ENCODE measurements at regions not wholly inside any gene's neighbourhood (a gene's known extent, or its start where the extent isn't known, plus 50 kb on each side); places are given as distances from the start of the nearest gene placed in this dataset.
A peak's percentile ranks its signal among the peaks of the same experiment; 100 is the strongest.

DNA sequence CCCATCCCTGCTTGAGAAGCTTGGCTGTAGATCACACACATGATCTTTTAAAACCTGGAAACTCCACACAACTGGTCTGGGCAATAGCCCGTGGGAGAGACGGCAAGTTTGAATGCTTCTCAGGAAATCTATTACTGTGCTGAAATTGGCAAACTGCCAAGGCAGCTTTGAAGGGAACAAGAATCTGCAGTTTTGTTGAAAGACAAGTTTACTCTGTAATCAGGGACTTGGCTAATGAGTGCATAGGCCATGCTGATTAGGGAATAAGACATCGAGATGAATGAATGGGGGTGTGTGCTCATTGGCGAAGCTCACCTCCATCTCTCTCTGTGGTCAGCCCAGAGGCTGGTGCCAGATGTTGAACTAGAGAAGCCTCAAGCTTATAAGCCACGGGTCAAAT lies 218.8 kb downstream of the HIPK3 start:
- Mint-ChIP-seq H3K4me1 (ENCODE audit: low read depth, unreplicated experiment) (no peaks in the 10 kb centered on the region), H3K36me3 (ENCODE audit: insufficient read depth, unreplicated experiment) (no peaks in the 10 kb centered on the region), H3K27ac (ENCODE audit: unreplicated experiment) (no peak overlapping the region), H3K9me3 (ENCODE audit: low read depth, unreplicated experiment) (no peaks in the 10 kb centered on the region), H3K4me3 (ENCODE audit: low read depth, unreplicated experiment) (no peak overlapping the region), H3K27me3 (ENCODE audit: unreplicated experiment) (no peaks in the 10 kb centered on the region)
- peak; percentile 48 for DNase-seq
- intact Hi-C loops (cut with micrococcal nuclease; ENCODE audit: unreplicated experiment) = no loop called here
- CTCF ChIA-PET = interaction anchor here (0.6 to 0.7 kb wide), 3 partner anchors 45 to 359 kb away, joined by 3 to 4 read pairs (median 3); no protein-coding TSS in a partner anchor
- BruUV-seq (replicated peaks) = no TSS peak
- TF ChIP-seq, protein P1, sequence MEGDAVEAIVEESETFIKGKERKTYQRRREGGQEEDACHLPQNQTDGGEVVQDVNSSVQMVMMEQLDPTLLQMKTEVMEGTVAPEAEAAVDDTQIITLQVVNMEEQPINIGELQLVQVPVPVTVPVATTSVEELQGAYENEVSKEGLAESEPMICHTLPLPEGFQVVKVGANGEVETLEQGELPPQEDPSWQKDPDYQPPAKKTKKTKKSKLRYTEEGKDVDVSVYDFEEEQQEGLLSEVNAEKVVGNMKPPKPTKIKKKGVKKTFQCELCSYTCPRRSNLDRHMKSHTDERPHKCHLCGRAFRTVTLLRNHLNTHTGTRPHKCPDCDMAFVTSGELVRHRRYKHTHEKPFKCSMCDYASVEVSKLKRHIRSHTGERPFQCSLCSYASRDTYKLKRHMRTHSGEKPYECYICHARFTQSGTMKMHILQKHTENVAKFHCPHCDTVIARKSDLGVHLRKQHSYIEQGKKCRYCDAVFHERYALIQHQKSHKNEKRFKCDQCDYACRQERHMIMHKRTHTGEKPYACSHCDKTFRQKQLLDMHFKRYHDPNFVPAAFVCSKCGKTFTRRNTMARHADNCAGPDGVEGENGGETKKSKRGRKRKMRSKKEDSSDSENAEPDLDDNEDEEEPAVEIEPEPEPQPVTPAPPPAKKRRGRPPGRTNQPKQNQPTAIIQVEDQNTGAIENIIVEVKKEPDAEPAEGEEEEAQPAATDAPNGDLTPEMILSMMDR (IDR thresholded peaks at IDR 0.05; ENCODE audit: unreplicated experiment) = no peak

DNA sequence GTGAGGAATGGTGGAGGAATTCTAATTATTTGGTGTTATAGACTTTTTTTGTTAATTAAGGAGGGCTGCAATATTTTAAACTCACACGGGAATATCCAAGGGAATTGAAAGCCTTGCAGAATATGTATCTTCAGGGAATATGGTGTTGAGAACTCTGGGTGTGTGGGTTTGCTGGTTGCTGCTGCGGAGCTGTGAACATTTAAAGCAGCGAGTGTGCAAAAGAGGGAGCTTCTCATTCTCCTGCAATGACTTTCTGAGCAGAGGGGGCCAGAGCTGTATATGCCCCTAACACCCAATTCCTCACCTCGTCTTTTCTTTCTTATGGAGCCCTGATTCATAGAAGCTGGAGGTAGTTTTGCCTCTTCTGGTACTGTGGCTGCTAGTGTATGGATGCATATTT lies 217.7 kb downstream of the HIPK3 start:
- H3K9me3 Mint-ChIP-seq (ENCODE audit: low read depth, unreplicated experiment) = no peaks in the 10 kb centered on the region
- TF ChIP-seq, protein P1 (IDR thresholded peaks at IDR 0.05; ENCODE audit: unreplicated experiment) = no peak
- no peaks in the 10 kb centered on the region for H3K36me3 Mint-ChIP-seq (ENCODE audit: insufficient read depth, unreplicated experiment)
- no peak for DNase-seq
- no peaks in the 10 kb centered on the region for H3K27me3 Mint-ChIP-seq (ENCODE audit: unreplicated experiment)
- H3K27ac Mint-ChIP-seq (ENCODE audit: unreplicated experiment) = no peak overlapping the region
- no TSS peak for BruUV-seq (replicated peaks)
- intact Hi-C loops (cut with micrococcal nuclease; ENCODE audit: unreplicated experiment) = no loop called here
- no peaks in the 10 kb centered on the region for H3K4me1 Mint-ChIP-seq (ENCODE audit: low read depth, unreplicated experiment)
- CTCF ChIA-PET = interaction anchor here (0.6 to 0.7 kb wide), 2 partner anchors 26 to 30 kb away, joined by 3 to 4 read pairs; no protein-coding TSS in a partner anchor
- H3K4me3 Mint-ChIP-seq (ENCODE audit: low read depth, unreplicated experiment) = no peak overlapping the region

DNA sequence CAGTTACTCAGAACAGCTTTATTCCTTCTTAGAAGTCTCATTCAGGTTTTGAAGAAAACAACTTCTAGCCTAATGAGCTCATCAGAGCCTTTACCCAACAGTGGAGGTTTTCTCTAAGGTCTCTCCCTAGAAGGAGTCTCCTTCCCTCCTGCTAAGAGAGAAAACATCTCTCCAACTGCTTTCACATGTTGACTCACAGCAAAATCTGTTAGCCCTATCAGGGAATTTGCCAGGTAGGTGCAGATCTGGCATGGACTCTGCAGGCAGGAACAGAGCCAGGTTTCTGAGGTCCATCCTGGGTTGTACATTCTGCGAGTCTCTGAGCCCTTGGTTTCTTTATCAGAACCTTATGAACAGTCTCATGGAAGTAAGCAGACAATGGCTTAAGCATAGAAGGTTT lies 214.4 kb downstream of the HIPK3 start:
- DNase-seq = no peak
- no peak overlapping the region for H3K4me3 Mint-ChIP-seq (ENCODE audit: low read depth, unreplicated experiment)
- no peaks in the 10 kb centered on the region for H3K9me3 Mint-ChIP-seq (ENCODE audit: low read depth, unreplicated experiment)
- no peaks in the 10 kb centered on the region for H3K36me3 Mint-ChIP-seq (ENCODE audit: insufficient read depth, unreplicated experiment)
- no TSS peak for BruUV-seq (replicated peaks)
- H3K27me3 Mint-ChIP-seq (ENCODE audit: unreplicated experiment) = no peaks in the 10 kb centered on the region
- TF ChIP-seq, protein P1 (IDR thresholded peaks at IDR 0.05; ENCODE audit: unreplicated experiment) = no peak
- H3K27ac Mint-ChIP-seq (ENCODE audit: unreplicated experiment) = no peak overlapping the region
- CTCF ChIA-PET = no interaction called here
- intact Hi-C loops (cut with micrococcal nuclease; ENCODE audit: unreplicated experiment) = no loop called here
- H3K4me1 Mint-ChIP-seq (ENCODE audit: low read depth, unreplicated experiment) = no peaks in the 10 kb centered on the region

- Mint-ChIP-seq H3K4me3 (ENCODE audit: low read depth, unreplicated experiment) (no peak overlapping the region), H3K27me3 (ENCODE audit: unreplicated experiment) (no peaks in the 10 kb centered on the region), H3K4me1 (ENCODE audit: low read depth, unreplicated experiment) (no peaks in the 10 kb centered on the region), H3K9me3 (ENCODE audit: low read depth, unreplicated experiment) (no peaks in the 10 kb centered on the region), H3K27ac (ENCODE audit: unreplicated experiment) (no peak overlapping the region), H3K36me3 (ENCODE audit: insufficient read depth, unreplicated experiment) (no peaks in the 10 kb centered on the region)
- CTCF ChIA-PET = no interaction called here
- intact Hi-C loops (cut with micrococcal nuclease; ENCODE audit: unreplicated experiment) = no loop called here
- TF ChIP-seq, protein P1 (IDR thresholded peaks at IDR 0.05; ENCODE audit: unreplicated experiment) = no peak
- no TSS peak for BruUV-seq (replicated peaks)
- no peak for DNase-seq
These were observed 210.8 kb downstream of the HIPK3 start for GRCh38 chr11:33467966-33468365.

Data from Calu3 (cell line).